Nephron progenitor cell (in vitro differentiated cells): ENCODE measurements at regions not wholly inside any gene's neighbourhood (a gene's known extent, or its start where the extent isn't known, plus 50 kb on each side); places are given as distances from the start of the nearest gene placed in this dataset.

Experiments
- DNase-seq: peaks from one replicate; pipeline ENCODE4 v3.0.0; 2021
- H3K27ac Mint-ChIP-seq: 2 replicates; pipeline ENCODE4 v1.8.0; 2021; ENCODE audit warnings: mild to moderate bottlenecking, moderate library complexity, mixed read lengths
- H3K27me3 Mint-ChIP-seq: 2 replicates; pipeline ENCODE4 v1.8.0; 2021; ENCODE audit warnings: mild to moderate bottlenecking, low read depth, mixed read lengths; ENCODE audit not compliant: poor library complexity
- H3K36me3 Mint-ChIP-seq: 2 replicates; pipeline ENCODE4 v1.8.0; 2021; ENCODE audit warnings: low read depth, mixed read lengths
- H3K4me1 Mint-ChIP-seq: 2 replicates; pipeline ENCODE4 v1.8.0; 2021; ENCODE audit warnings: mixed read lengths
- H3K4me3 Mint-ChIP-seq: 2 replicates; pipeline ENCODE4 v1.8.0; 2021; ENCODE audit warnings: mild to moderate bottlenecking, moderate library complexity, mixed read lengths
- H3K9me3 Mint-ChIP-seq: 2 replicates; pipeline ENCODE4 v1.8.0; 2021; ENCODE audit warnings: mild to moderate bottlenecking, moderate library complexity, mixed read lengths
- CTCF ChIP-seq: fragments of 200-600 bp; sonication (generic); IDR thresholded peaks from 2 replicates; pipeline ENCODE4 v1.5.0; 2021; ENCODE audit warnings: antibody characterized with exemption

- no peak for TF ChIP-seq CTCF
- no peak for DNase-seq
- H3K9me3 Mint-ChIP-seq: peaks cover 23% of the 10 kb centered on the region
- H3K27ac Mint-ChIP-seq: no peak overlapping the region
- H3K27me3 Mint-ChIP-seq: no peaks in the 10 kb centered on the region
- no peaks in the 10 kb centered on the region for H3K36me3 Mint-ChIP-seq
- H3K4me1 Mint-ChIP-seq: no peaks in the 10 kb centered on the region
- no peak overlapping the region for H3K4me3 Mint-ChIP-seq
Observed at GRCh38 chr2:18169121-18169892, 290.8 kb downstream of the KCNS3 start.

- H3K36me3 Mint-ChIP-seq: no peaks in the 10 kb centered on the region
- H3K9me3 Mint-ChIP-seq: peaks cover 26% of the 10 kb centered on the region
- H3K4me3 Mint-ChIP-seq: no peak overlapping the region
- TF ChIP-seq CTCF: no peak
- no peaks in the 10 kb centered on the region for H3K4me1 Mint-ChIP-seq
- DNase-seq: no peak
- H3K27me3 Mint-ChIP-seq: no peaks in the 10 kb centered on the region
- H3K27ac Mint-ChIP-seq: no peak overlapping the region
Observed at GRCh38 chr2:18167871-18168270, 289.4 kb downstream of the KCNS3 start.

GRCh38 chr2:18161681-18162080, 283.2 kb downstream of the KCNS3 start:
- H3K27me3 Mint-ChIP-seq: peaks cover 4% of the 10 kb centered on the region
- H3K36me3 Mint-ChIP-seq: no peaks in the 10 kb centered on the region
- H3K4me3 Mint-ChIP-seq: no peak overlapping the region
- H3K4me1 Mint-ChIP-seq: peaks cover 35% of the 10 kb centered on the region
- TF ChIP-seq CTCF: no peak
- DNase-seq: no peak
- peaks cover 22% of the 10 kb centered on the region for H3K9me3 Mint-ChIP-seq
- H3K27ac Mint-ChIP-seq: no peak overlapping the region

GRCh38 chr2:18159896-18160295, 281.4 kb downstream of the KCNS3 start:
- no peak overlapping the region for H3K27ac Mint-ChIP-seq
- DNase-seq: no peak
- no peaks in the 10 kb centered on the region for H3K36me3 Mint-ChIP-seq
- peaks cover 4% of the 10 kb centered on the region for H3K27me3 Mint-ChIP-seq
- H3K9me3 Mint-ChIP-seq: peaks cover 7% of the 10 kb centered on the region
- no peak for TF ChIP-seq CTCF
- H3K4me3 Mint-ChIP-seq: no peak overlapping the region
- H3K4me1 Mint-ChIP-seq: peaks cover 35% of the 10 kb centered on the region

- no peaks in the 10 kb centered on the region for H3K36me3 Mint-ChIP-seq
- H3K27ac Mint-ChIP-seq: peak overlapping the region; percentile 12
- H3K27me3 Mint-ChIP-seq: peaks cover 16% of the 10 kb centered on the region
- no peak overlapping the region for H3K4me3 Mint-ChIP-seq
- no peaks in the 10 kb centered on the region for H3K9me3 Mint-ChIP-seq
- H3K4me1 Mint-ChIP-seq: peaks cover 30% of the 10 kb centered on the region
- no peak for TF ChIP-seq CTCF
- no peak for DNase-seq
Observed at GRCh38 chr2:18156421-18156820, 278.0 kb downstream of the KCNS3 start.

GRCh38 chr2:18156002-18156401, 277.5 kb downstream of the KCNS3 start:
- no peak for TF ChIP-seq CTCF
- DNase-seq: no peak
- Mint-ChIP-seq H3K4me1 (peaks cover 26% of the 10 kb centered on the region), H3K4me3 (no peak overlapping the region), H3K9me3 (no peaks in the 10 kb centered on the region), H3K36me3 (no peaks in the 10 kb centered on the region), H3K27me3 (peaks cover 16% of the 10 kb centered on the region), H3K27ac (no peak overlapping the region)
